ENCODE measurements at regions not wholly inside any gene's neighbourhood (a gene's known extent, or its start where the extent isn't known, plus 50 kb on each side); places are given as distances from the start of the nearest gene placed in this dataset.
"Not testable (repeated sequence)": the region's sequence is repeated elsewhere in the genome, so short reads cannot be mapped to it uniquely, and the experiment has no call there.

- no peak overlapping the region for H3K27ac ChIP-seq (ENCODE audit: low read depth, low read length)
- H3K36me3 ChIP-seq (ENCODE audit: insufficient read depth, low read length) = no peaks in the 10 kb centered on the region
- no peak overlapping the region for H3K4me3 ChIP-seq (ENCODE audit: low read length)
- no peaks in the 10 kb centered on the region for H3K4me1 ChIP-seq (ENCODE audit: insufficient read depth, low read length)
- H3K9ac ChIP-seq (ENCODE audit: low read depth, low read length) = no peak overlapping the region
- H3K9me3 ChIP-seq (ENCODE audit: insufficient read depth, low read depth, low read length) = peaks cover 5% of the 10 kb centered on the region
- no peaks in the 10 kb centered on the region for H3K27me3 ChIP-seq (ENCODE audit: insufficient read depth, low read length)
- 94% methylated on average over 2 of the region's 3 CpGs for WGBS
These were observed 305.9 kb upstream of the TMEFF2 start for GRCh38 chr2:192500550-192501200.

GRCh38 chr2:192499476-192499875 lies 304.7 kb upstream of the TMEFF2 start:
- Histone ChIP-seq H3K4me1 (ENCODE audit: insufficient read depth, low read length) (no peaks in the 10 kb centered on the region), H3K9me3 (ENCODE audit: insufficient read depth, low read depth, low read length) (peaks cover 2% of the 10 kb centered on the region; the same call in 1 of the 2 replicates), H3K9ac (ENCODE audit: low read depth, low read length) (no peak overlapping the region), H3K36me3 (ENCODE audit: insufficient read depth, low read length) (no peaks in the 10 kb centered on the region), H3K27me3 (ENCODE audit: insufficient read depth, low read length) (no peaks in the 10 kb centered on the region), H3K27ac (ENCODE audit: low read depth, low read length) (no peak overlapping the region), H3K4me3 (ENCODE audit: low read length) (no peak overlapping the region)

- no peaks in the 10 kb centered on the region for H3K27me3 ChIP-seq (ENCODE audit: insufficient read depth, low read length)
- H3K9ac ChIP-seq (ENCODE audit: low read depth, low read length) = no peak overlapping the region
- no peak overlapping the region for H3K4me3 ChIP-seq (ENCODE audit: low read length)
- no peaks in the 10 kb centered on the region for H3K9me3 ChIP-seq (ENCODE audit: insufficient read depth, low read depth, low read length)
- no peak overlapping the region for H3K27ac ChIP-seq (ENCODE audit: low read depth, low read length)
- H3K4me1 ChIP-seq (ENCODE audit: insufficient read depth, low read length) = no peaks in the 10 kb centered on the region
- H3K36me3 ChIP-seq (ENCODE audit: insufficient read depth, low read length) = no peaks in the 10 kb centered on the region
- 92% methylated on average over 10 of the region's 11 CpGs for WGBS
These were observed 304.0 kb upstream of the TMEFF2 start for GRCh38 chr2:192498747-192499146.

GRCh38 chr2:192488158-192488557 lies 293.4 kb upstream of the TMEFF2 start:
- not testable (repeated sequence) for H3K36me3 ChIP-seq (ENCODE audit: insufficient read depth, low read length); H3K27ac ChIP-seq (ENCODE audit: low read depth, low read length); H3K4me1 ChIP-seq (ENCODE audit: insufficient read depth, low read length); H3K4me3 ChIP-seq (ENCODE audit: low read length); H3K9ac ChIP-seq (ENCODE audit: low read depth, low read length); H3K9me3 ChIP-seq (ENCODE audit: insufficient read depth, low read depth, low read length); H3K27me3 ChIP-seq (ENCODE audit: insufficient read depth, low read length)
- WGBS = 95% methylated on average over 1 of the region's 1 CpG

- Histone ChIP-seq H3K4me1 (ENCODE audit: insufficient read depth, low read length) (0 out of 2 replicates have a peak, but pooled peaks cover 5% of the 10 kb centered on the region), H3K27ac (ENCODE audit: low read depth, low read length) (no peak overlapping the region), H3K4me3 (ENCODE audit: low read length) (no peak overlapping the region), H3K27me3 (ENCODE audit: insufficient read depth, low read length) (no peaks in the 10 kb centered on the region), H3K9me3 (ENCODE audit: insufficient read depth, low read depth, low read length) (no peaks in the 10 kb centered on the region), H3K36me3 (ENCODE audit: insufficient read depth, low read length) (no peaks in the 10 kb centered on the region), H3K9ac (ENCODE audit: low read depth, low read length) (no peak overlapping the region)
- 94% methylated on average over 11 of the region's 11 CpGs for WGBS
These were observed 292.9 kb upstream of the TMEFF2 start for GRCh38 chr2:192487636-192488035.

GRCh38 chr2:192484903-192485302 lies 290.2 kb upstream of the TMEFF2 start:
- Histone ChIP-seq H3K4me1 (ENCODE audit: insufficient read depth, low read length) (0 out of 2 replicates have a peak, but pooled peaks cover 9% of the 10 kb centered on the region), H3K4me3 (ENCODE audit: low read length) (no peak overlapping the region), H3K9ac (ENCODE audit: low read depth, low read length) (no peak overlapping the region), H3K9me3 (ENCODE audit: insufficient read depth, low read depth, low read length) (no peaks in the 10 kb centered on the region), H3K27me3 (ENCODE audit: insufficient read depth, low read length) (no peaks in the 10 kb centered on the region), H3K36me3 (ENCODE audit: insufficient read depth, low read length) (no peaks in the 10 kb centered on the region), H3K27ac (ENCODE audit: low read depth, low read length) (no peak overlapping the region)
- 61% methylated on average over 1 of the region's 1 CpG for WGBS

GRCh38 chr2:192480984-192481383 lies 286.3 kb upstream of the TMEFF2 start:
- no peak overlapping the region for H3K4me3 ChIP-seq (ENCODE audit: low read length)
- no peaks in the 10 kb centered on the region for H3K36me3 ChIP-seq (ENCODE audit: insufficient read depth, low read length)
- H3K27me3 ChIP-seq (ENCODE audit: insufficient read depth, low read length) = no peaks in the 10 kb centered on the region
- 90% methylated on average over 2 of the region's 3 CpGs for WGBS
- H3K9me3 ChIP-seq (ENCODE audit: insufficient read depth, low read depth, low read length) = no peaks in the 10 kb centered on the region
- 0 out of 2 replicates have a peak, but pooled peaks cover 9% of the 10 kb centered on the region for H3K4me1 ChIP-seq (ENCODE audit: insufficient read depth, low read length)
- no peak overlapping the region for H3K9ac ChIP-seq (ENCODE audit: low read depth, low read length)
- no peak overlapping the region for H3K27ac ChIP-seq (ENCODE audit: low read depth, low read length)

- H3K4me3 ChIP-seq (ENCODE audit: low read length) = no peak overlapping the region
- no peaks in the 10 kb centered on the region for H3K27me3 ChIP-seq (ENCODE audit: insufficient read depth, low read length)
- H3K36me3 ChIP-seq (ENCODE audit: insufficient read depth, low read length) = no peaks in the 10 kb centered on the region
- H3K27ac ChIP-seq (ENCODE audit: low read depth, low read length) = no peak overlapping the region
- no peaks in the 10 kb centered on the region for H3K9me3 ChIP-seq (ENCODE audit: insufficient read depth, low read depth, low read length)
- 0% methylated on average over 1 of the region's 1 CpG for WGBS
- H3K4me1 ChIP-seq (ENCODE audit: insufficient read depth, low read length) = no peaks in the 10 kb centered on the region
- no peak overlapping the region for H3K9ac ChIP-seq (ENCODE audit: low read depth, low read length)
These were observed 278.6 kb upstream of the TMEFF2 start for GRCh38 chr2:192473331-192473730.

- Histone ChIP-seq H3K36me3 (ENCODE audit: insufficient read depth, low read length) (no peaks in the 10 kb centered on the region), H3K9ac (ENCODE audit: low read depth, low read length) (no peak overlapping the region), H3K9me3 (ENCODE audit: insufficient read depth, low read depth, low read length) (no peaks in the 10 kb centered on the region), H3K4me3 (ENCODE audit: low read length) (no peak overlapping the region), H3K4me1 (ENCODE audit: insufficient read depth, low read length) (no peaks in the 10 kb centered on the region), H3K27ac (ENCODE audit: low read depth, low read length) (no peak overlapping the region), H3K27me3 (ENCODE audit: insufficient read depth, low read length) (no peaks in the 10 kb centered on the region)
These were observed 277.2 kb upstream of the TMEFF2 start for GRCh38 chr2:192471982-192472381.

- Histone ChIP-seq H3K9ac (ENCODE audit: low read depth, low read length) (no peak overlapping the region), H3K9me3 (ENCODE audit: insufficient read depth, low read depth, low read length) (no peaks in the 10 kb centered on the region)
- WGBS = no CpG with 5 or more reads among the region's 1 CpG
These were observed 274.9 kb upstream of the TMEFF2 start for GRCh38 chr2:192469612-192470011.

GRCh38 chr2:192467953-192468660 lies 273.4 kb upstream of the TMEFF2 start:
- H3K27ac ChIP-seq (ENCODE audit: low read depth, low read length) = no peak overlapping the region
- no peak overlapping the region for H3K9ac ChIP-seq (ENCODE audit: low read depth, low read length)
- no peaks in the 10 kb centered on the region for H3K27me3 ChIP-seq (ENCODE audit: insufficient read depth, low read length)
- 98% methylated on average over 4 of the region's 4 CpGs for WGBS
- H3K4me1 ChIP-seq (ENCODE audit: insufficient read depth, low read length) = no peaks in the 10 kb centered on the region
- no peak overlapping the region for H3K4me3 ChIP-seq (ENCODE audit: low read length)
- H3K9me3 ChIP-seq (ENCODE audit: insufficient read depth, low read depth, low read length) = no peaks in the 10 kb centered on the region
- no peaks in the 10 kb centered on the region for H3K36me3 ChIP-seq (ENCODE audit: insufficient read depth, low read length)

More at GRCh38 chr2:192469612-192470011, 274.9 kb upstream of the TMEFF2 start:
- H3K36me3 ChIP-seq (ENCODE audit: insufficient read depth, low read length) = no peaks in the 10 kb centered on the region
- no peak overlapping the region for H3K27ac ChIP-seq (ENCODE audit: low read depth, low read length)
- H3K4me3 ChIP-seq (ENCODE audit: low read length) = no peak overlapping the region
- no peaks in the 10 kb centered on the region for H3K4me1 ChIP-seq (ENCODE audit: insufficient read depth, low read length)
- no peaks in the 10 kb centered on the region for H3K27me3 ChIP-seq (ENCODE audit: insufficient read depth, low read length)
